ENCODE measurements at regions not wholly inside any gene's neighbourhood (a gene's known extent, or its start where the extent isn't known, plus 50 kb on each side); places are given as distances from the start of the nearest gene placed in this dataset.

DNA sequence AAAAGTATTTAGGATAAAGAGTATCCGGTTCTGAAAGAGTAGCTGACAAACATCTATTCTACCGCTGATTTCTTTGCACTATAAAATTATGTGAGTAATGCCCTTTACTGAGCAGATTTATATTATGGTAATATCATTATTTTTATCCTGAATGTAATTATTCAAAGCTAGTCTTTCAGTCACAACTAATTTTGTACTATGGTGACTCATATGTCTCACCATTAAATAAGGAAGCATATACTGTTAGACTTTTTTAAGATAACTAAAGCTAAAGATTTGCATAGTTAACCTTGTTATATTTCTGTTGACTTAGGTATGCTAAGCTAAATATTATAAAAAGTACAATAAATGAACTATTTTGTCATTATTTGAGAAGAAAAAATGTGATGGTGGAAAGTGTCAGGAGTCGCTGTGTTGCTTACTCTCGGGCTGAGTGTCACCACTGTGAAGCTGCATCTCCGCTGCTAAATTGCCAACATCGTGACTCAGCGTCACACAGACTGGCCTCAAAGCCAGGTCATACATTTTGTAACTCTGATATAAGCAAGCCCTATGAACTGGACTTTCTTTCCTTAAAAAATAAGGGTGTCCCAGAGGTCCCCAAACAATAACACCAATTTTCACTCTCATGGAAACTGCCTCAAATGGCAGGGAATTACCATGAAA is 69.1 kb upstream of the SSTR1 start:
- TF ChIP-seq, protein P1, sequence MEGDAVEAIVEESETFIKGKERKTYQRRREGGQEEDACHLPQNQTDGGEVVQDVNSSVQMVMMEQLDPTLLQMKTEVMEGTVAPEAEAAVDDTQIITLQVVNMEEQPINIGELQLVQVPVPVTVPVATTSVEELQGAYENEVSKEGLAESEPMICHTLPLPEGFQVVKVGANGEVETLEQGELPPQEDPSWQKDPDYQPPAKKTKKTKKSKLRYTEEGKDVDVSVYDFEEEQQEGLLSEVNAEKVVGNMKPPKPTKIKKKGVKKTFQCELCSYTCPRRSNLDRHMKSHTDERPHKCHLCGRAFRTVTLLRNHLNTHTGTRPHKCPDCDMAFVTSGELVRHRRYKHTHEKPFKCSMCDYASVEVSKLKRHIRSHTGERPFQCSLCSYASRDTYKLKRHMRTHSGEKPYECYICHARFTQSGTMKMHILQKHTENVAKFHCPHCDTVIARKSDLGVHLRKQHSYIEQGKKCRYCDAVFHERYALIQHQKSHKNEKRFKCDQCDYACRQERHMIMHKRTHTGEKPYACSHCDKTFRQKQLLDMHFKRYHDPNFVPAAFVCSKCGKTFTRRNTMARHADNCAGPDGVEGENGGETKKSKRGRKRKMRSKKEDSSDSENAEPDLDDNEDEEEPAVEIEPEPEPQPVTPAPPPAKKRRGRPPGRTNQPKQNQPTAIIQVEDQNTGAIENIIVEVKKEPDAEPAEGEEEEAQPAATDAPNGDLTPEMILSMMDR (IDR thresholded peaks at IDR 0.05; ENCODE audit: poor library complexity, severe bottlenecking) = no peak
- no peak for TF ChIP-seq POLR2AphosphoS5 (IDR thresholded peaks at IDR 0.05)

All from neural cell (in vitro differentiated cells).